H1 (cell line): ENCODE measurements at regions not wholly inside any gene's neighbourhood (a gene's known extent, or its start where the extent isn't known, plus 50 kb on each side); places are given as distances from the start of the nearest gene placed in this dataset.

ENCODE experiments used
- CTCF ChIA-PET: fragments of 300-600 bp; sonication (Branson Sonifier 250); formaldehyde crosslinking; loops from one replicate; lab custom pipeline; 2021; ENCODE audit not compliant: partially characterized antibody; lab: Charles Lee
- POLR2A ChIA-PET: fragments of 300-600 bp; sonication (Branson Sonifier 250); formaldehyde crosslinking; loops from one replicate; lab custom pipeline; 2021; ENCODE audit warnings: inconsistent platforms; ENCODE audit not compliant: partially characterized antibody; lab: Charles Lee
- DNase-seq, 2 experiments: peaks; one replicate each; pipeline versions ENCODE4 v3.0.0 to v3.0.0-alpha.2; 2010 to 2022; ENCODE audit warnings: low spot score in 2 of 2, low read depth in 1 of 2, mixed read lengths in 1 of 2
- FAIRE-seq: peaks from 2 replicates; lab custom pipeline; 2011; peaks lifted over from hg19 to GRCh38; lab: Jason Lieb, UNC
- H2AFZ ChIP-seq: 2 replicates; pipeline ENCODE4 v1.8.1; 2012; ENCODE audit warnings: low read length, inconsistent platforms
- H2AK5ac ChIP-seq: 2 replicates; pipeline ENCODE4 v1.6.1; 2013; ENCODE audit warnings: low read depth, low read length
- H2BK120ac ChIP-seq: replicated peaks from 2 replicates; pipeline ENCODE3; 2013; ENCODE audit warnings: low read depth, low read length, inconsistent platforms
- H2BK12ac ChIP-seq: 2 replicates; pipeline ENCODE4 v1.6.1; 2013; ENCODE audit warnings: low read depth, low read length
- H2BK15ac ChIP-seq: 2 replicates; pipeline ENCODE4 v1.6.1; 2013; ENCODE audit warnings: low read length
- H2BK20ac ChIP-seq: 2 replicates; pipeline ENCODE4 v1.6.1; 2013; ENCODE audit warnings: low read length
- H2BK5ac ChIP-seq: 2 replicates; pipeline ENCODE4 v1.6.1; 2013; ENCODE audit warnings: low read depth, low read length
- H3K14ac ChIP-seq: 2 replicates; pipeline ENCODE4 v1.6.1; 2013; ENCODE audit warnings: inconsistent platforms; ENCODE audit not compliant: insufficient read length
- H3K18ac ChIP-seq: 2 replicates; pipeline ENCODE4 v1.6.1; 2013; ENCODE audit warnings: low read length; ENCODE audit errors: extremely low read depth
- H3K23ac ChIP-seq: 2 replicates; pipeline ENCODE4 v1.6.1; 2013; ENCODE audit warnings: inconsistent platforms; ENCODE audit not compliant: insufficient read length
- H3K23me2 ChIP-seq: 2 replicates; pipeline ENCODE4 v1.6.1; 2013; ENCODE audit warnings: low read depth, low read length
- H3K27ac ChIP-seq: 2 replicates; pipeline ENCODE4 v1.6.1; 2011; ENCODE audit warnings: low read depth, low read length, inconsistent platforms
- H3K27me3 ChIP-seq, 4 experiments: replicated peaks in 1 of 4; 1 replicate in 1 of 4; 2 replicates in 3 of 4; pipeline versions ENCODE4 v1.6.1 to v1.8.1; 2011 to 2013; ENCODE audit warnings: low read length in 3 of 4, mild to moderate bottlenecking in 3 of 4, inconsistent platforms in 2 of 4, mixed read lengths in 2 of 4, moderate library complexity in 1 of 4; ENCODE audit not compliant: control insufficient read depth in 3 of 4, insufficient read depth in 3 of 4; ENCODE audit errors: extremely low read depth in 1 of 4
- H3K36me3 ChIP-seq, 4 experiments: 2 replicates each; pipeline versions ENCODE4 v1.6.1 to v1.8.1; 2011 to 2013; ENCODE audit warnings: mild to moderate bottlenecking in 4 of 4, low read length in 3 of 4, moderate library complexity in 2 of 4, control low read depth in 1 of 4, inconsistent platforms in 1 of 4; ENCODE audit not compliant: insufficient read depth in 4 of 4, control insufficient read depth in 2 of 4
- H3K4ac ChIP-seq: replicated peaks from 2 replicates; pipeline ENCODE3; 2013; ENCODE audit warnings: low read length, low read depth, mixed read lengths, inconsistent platforms; ENCODE audit not compliant: insufficient read length
- H3K4me1 ChIP-seq, 4 experiments: replicated peaks in 1 of 4; 1 replicate in 1 of 4; 2 replicates in 3 of 4; pipeline versions ENCODE4 v1.6.1 to v1.8.1; 2011 to 2013; ENCODE audit warnings: low read length in 3 of 4, inconsistent platforms in 2 of 4, mixed read lengths in 1 of 4; ENCODE audit not compliant: insufficient read depth in 4 of 4, control insufficient read depth in 3 of 4
- H3K4me2 ChIP-seq, 2 experiments: 2 replicates each; pipeline versions ENCODE4 v1.6.1 to v1.8.1; 2011 to 2013; ENCODE audit warnings: low read depth in 2 of 2, low read length in 2 of 2, control low read depth in 1 of 2, inconsistent platforms in 1 of 2, mild to moderate bottlenecking in 1 of 2; ENCODE audit not compliant: insufficient read depth in 1 of 2
- H3K4me3 ChIP-seq, 4 experiments: fragments of 200-600, 300-600 bp in 1 of 4; sonication (generic), shearing (Covaris generic), sonication (Bioruptor Twin) in 1 of 4; 2 replicates each; pipeline versions ENCODE4 v1.5.1 to v1.8.1; 2011 to 2016; ENCODE audit warnings: low read length in 4 of 4, low read depth in 3 of 4, control low read depth in 2 of 4, inconsistent platforms in 2 of 4, mild to moderate bottlenecking in 2 of 4, mixed read lengths in 1 of 4, moderate library complexity in 1 of 4; ENCODE audit not compliant: insufficient read depth in 2 of 4; ENCODE audit errors: extremely low read depth in 1 of 4
- H3K56ac ChIP-seq: replicated peaks from 2 replicates; pipeline ENCODE3; 2013; ENCODE audit warnings: low read depth, mild to moderate bottlenecking, mixed read lengths, low read length, inconsistent platforms; ENCODE audit not compliant: insufficient read length
- H3K79me1 ChIP-seq: 2 replicates; pipeline ENCODE4 v1.6.1; 2013; ENCODE audit warnings: low read depth, low read length, control low read depth
- H3K79me2 ChIP-seq, 2 experiments: 2 replicates each; pipeline versions ENCODE4 v1.6.1 to v1.8.1; 2012 to 2013; ENCODE audit warnings: low read length in 2 of 2, mild to moderate bottlenecking in 2 of 2, inconsistent platforms in 1 of 2; ENCODE audit not compliant: insufficient read depth in 2 of 2, control insufficient read depth in 1 of 2
- H3K9ac ChIP-seq, 4 experiments: replicated peaks in 1 of 4; 1 replicate in 1 of 4; 2 replicates in 3 of 4; pipeline versions ENCODE4 v1.6.1 to v1.8.1; 2011 to 2013; ENCODE audit warnings: low read depth in 3 of 4, low read length in 3 of 4, control low read depth in 2 of 4, mild to moderate bottlenecking in 2 of 4, moderate library complexity in 2 of 4, inconsistent platforms in 1 of 4; ENCODE audit errors: extremely low read depth in 1 of 4
- H3K9me3 ChIP-seq, 2 experiments: 2 replicates each; pipeline versions ENCODE4 v1.6.1 to v1.8.1; 2012 to 2013; ENCODE audit warnings: mild to moderate bottlenecking in 2 of 2, moderate library complexity in 2 of 2, control low read depth in 1 of 2, inconsistent platforms in 1 of 2, low read depth in 1 of 2, low read length in 1 of 2, mixed read lengths in 1 of 2; ENCODE audit not compliant: insufficient read depth in 2 of 2
- H4K20me1 ChIP-seq, 2 experiments: replicated peaks in 1 of 2; 2 replicates each; pipeline versions ENCODE3 to v1.8.1; 2011 to 2013; ENCODE audit warnings: inconsistent platforms in 2 of 2, low read length in 2 of 2, mild to moderate bottlenecking in 1 of 2; ENCODE audit not compliant: insufficient read depth in 2 of 2, control insufficient read depth in 1 of 2
- H4K5ac ChIP-seq: 2 replicates; pipeline ENCODE4 v1.6.1; 2013; ENCODE audit warnings: low read length, low read depth, mixed read lengths, inconsistent platforms; ENCODE audit not compliant: insufficient read length
- H4K8ac ChIP-seq: 2 replicates; pipeline ENCODE4 v1.8.0; 2013; ENCODE audit warnings: mild to moderate bottlenecking, moderate library complexity, low read length, inconsistent platforms; ENCODE audit not compliant: insufficient read depth; ENCODE audit errors: extremely low read depth
- H4K91ac ChIP-seq: replicated peaks from 2 replicates; pipeline ENCODE3; 2013; ENCODE audit warnings: low read length, mixed read lengths, inconsistent platforms; ENCODE audit not compliant: insufficient read length
- BACH1 ChIP-seq: IDR thresholded peaks from 2 replicates; pipeline ENCODE4 v1.6.1; 2012; ENCODE audit warnings: low read length, improper control_type of control experiment
- EGR1 ChIP-seq: IDR thresholded peaks from 2 replicates; pipeline ENCODE4 v1.6.1; 2011; ENCODE audit warnings: low read depth, low read length, borderline replicate concordance
- FOSL1 ChIP-seq: IDR thresholded peaks from 2 replicates; pipeline ENCODE4 v1.6.1; 2011; ENCODE audit warnings: mild to moderate bottlenecking, low read depth, low read length, moderate library complexity; ENCODE audit not compliant: insufficient read depth
- NANOG ChIP-seq: IDR thresholded peaks from 2 replicates; pipeline ENCODE4 v1.6.1; 2011; ENCODE audit warnings: low read length, low read depth, mild to moderate bottlenecking, inconsistent platforms; ENCODE audit not compliant: insufficient read depth, poor library complexity, severe bottlenecking
- SIRT6 ChIP-seq: IDR thresholded peaks from one replicate; pipeline ENCODE4 v1.7.1; 2012; ENCODE audit warnings: low read length, inconsistent platforms
- TAF1 ChIP-seq: IDR thresholded peaks from 2 replicates; pipeline ENCODE4 v1.6.1; 2011; ENCODE audit warnings: mild to moderate bottlenecking, low read depth, low read length
- TBP ChIP-seq: IDR thresholded peaks from 2 replicates; pipeline ENCODE4 v1.6.1; 2011; ENCODE audit warnings: low read depth, low read length, improper control_type of control experiment
- TCF12 ChIP-seq: IDR thresholded peaks from 2 replicates; pipeline ENCODE4 v1.6.1; 2011; ENCODE audit warnings: low read depth, mild to moderate bottlenecking, low read length
- WGBS, 2 experiments: shearing (Covaris generic) in 1 of 2; methylation state at CpG; one replicate each; pipeline versions ENCODE4 v1.1.6 to v1.1.7; 2013 to 2015; ENCODE audit warnings: low lambda C conversion rate in 2 of 2, mixed read lengths in 2 of 2, inconsistent platforms in 1 of 2, low coverage in 1 of 2, missing lambda C conversion rate in 1 of 2; ENCODE audit not compliant: insufficient replicate concordance in 2 of 2, insufficient coverage in 1 of 2, insufficient read length in 1 of 2; ENCODE audit errors: extremely low coverage in 1 of 2, missing lambda C conversion rate in 1 of 2; 5-methylcytosine and 5-hydroxymethylcytosine counted together
- TF ChIP-seq, protein P1 (sequence below), 3 experiments: IDR thresholded peaks; 1 replicate in 2 of 3; 2 replicates in 1 of 3; pipeline versions ENCODE4 v1.5.1 to v1.6.1; 2011; ENCODE audit warnings: low read length in 3 of 3, mild to moderate bottlenecking in 3 of 3, inconsistent platforms in 2 of 3, low read depth in 1 of 3, moderate library complexity in 1 of 3; ENCODE audit not compliant: insufficient read depth in 1 of 3; ENCODE audit errors: control extremely low read depth in 1 of 3
- TF ChIP-seq, protein P2 (sequence below): IDR thresholded peaks from 2 replicates; pipeline ENCODE4 v1.6.1; 2012; ENCODE audit warnings: inconsistent platforms
- TF ChIP-seq, protein P3 (sequence below): IDR thresholded peaks from 2 replicates; pipeline ENCODE4 v1.6.1; 2011; ENCODE audit warnings: low read length, improper control_type of control experiment

- Histone ChIP-seq H3K27me3 (no peaks in the 10 kb centered on the region), H3K4me1 (no peaks in the 10 kb centered on the region), H3K79me1 (no peaks in the 10 kb centered on the region), H3K18ac (no peak overlapping the region), H2BK15ac (no peak overlapping the region), H2AK5ac (no peak overlapping the region), H3K9ac (no peak overlapping the region), H2BK20ac (no peak overlapping the region), H2AFZ (no peak overlapping the region), H2BK120ac (no peak overlapping the region), H4K91ac (no peak overlapping the region), H4K5ac (no peak overlapping the region), H3K4me2 (no peak overlapping the region), H4K8ac (no peak overlapping the region), H3K14ac (no peak overlapping the region), H3K36me3 (no peaks in the 10 kb centered on the region), H3K23me2 (no peaks in the 10 kb centered on the region), H2BK12ac (no peak overlapping the region), H3K79me2 (peaks cover 0 to 6% of the 10 kb centered on the region in 2 experiments; a peak in 1 of 4 replicates), H3K27ac (no peak overlapping the region), H3K23ac (no peak overlapping the region), H3K4me3 (no peak overlapping the region), H3K9me3 (no peaks in the 10 kb centered on the region), H4K20me1 (no peaks in the 10 kb centered on the region), H3K56ac (no peak overlapping the region), H2BK5ac (no peak overlapping the region), H3K4ac (no peak overlapping the region)
- POLR2A ChIA-PET, result no interaction called here
- DNase-seq (no peak), FAIRE-seq (no peak)
- 78% methylated on average over 3 of the region's 3 CpGs; no CpG with 5 or more reads in 1 of the 2 experiments for WGBS, 2 experiments
- CTCF ChIA-PET, result no interaction called here
- TF ChIP-seq TAF1 (no peak), FOSL1 (no peak), SIRT6 (no peak), TBP (no peak), NANOG (no peak), TCF12 (no peak), BACH1 (no peak), EGR1 (no peak)
- TF ChIP-seq, protein P1, sequence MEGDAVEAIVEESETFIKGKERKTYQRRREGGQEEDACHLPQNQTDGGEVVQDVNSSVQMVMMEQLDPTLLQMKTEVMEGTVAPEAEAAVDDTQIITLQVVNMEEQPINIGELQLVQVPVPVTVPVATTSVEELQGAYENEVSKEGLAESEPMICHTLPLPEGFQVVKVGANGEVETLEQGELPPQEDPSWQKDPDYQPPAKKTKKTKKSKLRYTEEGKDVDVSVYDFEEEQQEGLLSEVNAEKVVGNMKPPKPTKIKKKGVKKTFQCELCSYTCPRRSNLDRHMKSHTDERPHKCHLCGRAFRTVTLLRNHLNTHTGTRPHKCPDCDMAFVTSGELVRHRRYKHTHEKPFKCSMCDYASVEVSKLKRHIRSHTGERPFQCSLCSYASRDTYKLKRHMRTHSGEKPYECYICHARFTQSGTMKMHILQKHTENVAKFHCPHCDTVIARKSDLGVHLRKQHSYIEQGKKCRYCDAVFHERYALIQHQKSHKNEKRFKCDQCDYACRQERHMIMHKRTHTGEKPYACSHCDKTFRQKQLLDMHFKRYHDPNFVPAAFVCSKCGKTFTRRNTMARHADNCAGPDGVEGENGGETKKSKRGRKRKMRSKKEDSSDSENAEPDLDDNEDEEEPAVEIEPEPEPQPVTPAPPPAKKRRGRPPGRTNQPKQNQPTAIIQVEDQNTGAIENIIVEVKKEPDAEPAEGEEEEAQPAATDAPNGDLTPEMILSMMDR (IDR thresholded peaks at IDR 0.05; ENCODE audit: control extremely low read depth in 1 of 3, insufficient read depth in 1 of 3, low read depth in 1 of 3, low read length in 3 of 3), result no peak
- TF ChIP-seq, protein P2, sequence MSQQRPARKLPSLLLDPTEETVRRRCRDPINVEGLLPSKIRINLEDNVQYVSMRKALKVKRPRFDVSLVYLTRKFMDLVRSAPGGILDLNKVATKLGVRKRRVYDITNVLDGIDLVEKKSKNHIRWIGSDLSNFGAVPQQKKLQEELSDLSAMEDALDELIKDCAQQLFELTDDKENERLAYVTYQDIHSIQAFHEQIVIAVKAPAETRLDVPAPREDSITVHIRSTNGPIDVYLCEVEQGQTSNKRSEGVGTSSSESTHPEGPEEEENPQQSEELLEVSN, result no peak
- TF ChIP-seq, protein P3, sequence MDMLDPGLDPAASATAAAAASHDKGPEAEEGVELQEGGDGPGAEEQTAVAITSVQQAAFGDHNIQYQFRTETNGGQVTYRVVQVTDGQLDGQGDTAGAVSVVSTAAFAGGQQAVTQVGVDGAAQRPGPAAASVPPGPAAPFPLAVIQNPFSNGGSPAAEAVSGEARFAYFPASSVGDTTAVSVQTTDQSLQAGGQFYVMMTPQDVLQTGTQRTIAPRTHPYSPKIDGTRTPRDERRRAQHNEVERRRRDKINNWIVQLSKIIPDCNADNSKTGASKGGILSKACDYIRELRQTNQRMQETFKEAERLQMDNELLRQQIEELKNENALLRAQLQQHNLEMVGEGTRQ, result no peak
These were observed 159.3 kb downstream of the DCAF12L1 start for GRCh38 chrX:126393284-126393683.
